Parathyroid adenoma (tissue), 2 donors: ENCODE measurements at regions not wholly inside any gene's neighbourhood (a gene's known extent, or its start where the extent isn't known, plus 50 kb on each side); places are given as distances from the start of the nearest gene placed in this dataset.

ENCODE experiments used
- H2AFZ ChIP-seq: fragments of 300-600 bp; sonication (generic); one replicate; pipeline ENCODE4 v1.7.0; 2017; ENCODE audit warnings: antibody characterized with exemption, mild to moderate bottlenecking
- H3K27ac ChIP-seq: fragments of 300-600 bp; sonication (generic); one replicate; pipeline ENCODE4 v1.7.0; 2017
- H3K27me3 ChIP-seq: fragments of 300-600 bp; sonication (generic); one replicate; pipeline ENCODE4 v1.7.0; 2017; ENCODE audit warnings: low read length; ENCODE audit not compliant: control insufficient read depth, insufficient read depth
- H3K36me3 ChIP-seq: fragments of 300-600 bp; sonication (generic); one replicate; pipeline ENCODE4 v1.7.0; 2017; ENCODE audit warnings: low read length; ENCODE audit not compliant: control insufficient read depth, insufficient read depth
- H3K4me1 ChIP-seq: fragments of 300-600 bp; sonication (generic); one replicate; pipeline ENCODE4 v1.7.0; 2017; ENCODE audit warnings: control low read depth
- H3K4me2 ChIP-seq: fragments of 300-600 bp; sonication (generic); one replicate; pipeline ENCODE4 v1.7.0; 2017; ENCODE audit warnings: low read length
- H3K4me3 ChIP-seq: fragments of 300-600 bp; sonication (generic); one replicate; pipeline ENCODE4 v1.7.0; 2017; ENCODE audit warnings: low read depth, low read length
- H3K79me2 ChIP-seq: fragments of 300-600 bp; sonication (generic); one replicate; pipeline ENCODE4 v1.7.0; 2017; ENCODE audit warnings: control low read depth
- H3K9ac ChIP-seq: fragments of 300-600 bp; sonication (generic); one replicate; pipeline ENCODE4 v1.7.0; 2017; ENCODE audit warnings: mild to moderate bottlenecking
- H3K9me3 ChIP-seq: fragments of 300-600 bp; sonication (generic); one replicate; pipeline ENCODE4 v1.7.0; 2017; ENCODE audit warnings: low read length; ENCODE audit not compliant: control insufficient read depth
- TF ChIP-seq, protein P1 (sequence below): fragments of 300-600 bp; sonication (generic); IDR thresholded peaks from one replicate; pipeline ENCODE4 v1.7.0; 2017; ENCODE audit warnings: antibody characterized with exemption, mild to moderate bottlenecking
- donor health status: primary hyperparathyroidism.

DNA sequence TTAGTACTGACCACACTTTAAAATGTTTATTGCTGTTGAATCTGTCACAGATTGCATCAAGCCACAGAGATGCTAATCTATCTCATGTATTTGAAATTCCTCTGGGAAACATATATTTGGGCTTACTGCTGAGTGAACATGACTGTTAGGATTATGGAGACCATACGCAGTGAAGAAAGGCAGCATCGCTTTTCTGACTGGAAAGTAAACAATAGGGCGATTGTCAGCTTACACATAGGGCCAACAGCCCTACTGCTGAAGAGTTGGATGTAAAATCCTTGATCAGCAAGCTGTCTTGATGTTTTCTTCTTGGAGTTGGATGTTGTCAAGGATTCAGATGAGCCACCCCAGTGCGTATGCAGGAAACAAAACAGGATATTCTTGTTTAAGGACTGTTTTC is 368.7 kb upstream of the ADGRL2 start:
- H3K4me2 ChIP-seq, result no peak overlapping the region
- TF ChIP-seq, protein P1, sequence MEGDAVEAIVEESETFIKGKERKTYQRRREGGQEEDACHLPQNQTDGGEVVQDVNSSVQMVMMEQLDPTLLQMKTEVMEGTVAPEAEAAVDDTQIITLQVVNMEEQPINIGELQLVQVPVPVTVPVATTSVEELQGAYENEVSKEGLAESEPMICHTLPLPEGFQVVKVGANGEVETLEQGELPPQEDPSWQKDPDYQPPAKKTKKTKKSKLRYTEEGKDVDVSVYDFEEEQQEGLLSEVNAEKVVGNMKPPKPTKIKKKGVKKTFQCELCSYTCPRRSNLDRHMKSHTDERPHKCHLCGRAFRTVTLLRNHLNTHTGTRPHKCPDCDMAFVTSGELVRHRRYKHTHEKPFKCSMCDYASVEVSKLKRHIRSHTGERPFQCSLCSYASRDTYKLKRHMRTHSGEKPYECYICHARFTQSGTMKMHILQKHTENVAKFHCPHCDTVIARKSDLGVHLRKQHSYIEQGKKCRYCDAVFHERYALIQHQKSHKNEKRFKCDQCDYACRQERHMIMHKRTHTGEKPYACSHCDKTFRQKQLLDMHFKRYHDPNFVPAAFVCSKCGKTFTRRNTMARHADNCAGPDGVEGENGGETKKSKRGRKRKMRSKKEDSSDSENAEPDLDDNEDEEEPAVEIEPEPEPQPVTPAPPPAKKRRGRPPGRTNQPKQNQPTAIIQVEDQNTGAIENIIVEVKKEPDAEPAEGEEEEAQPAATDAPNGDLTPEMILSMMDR, result no peak
- peak overlapping the region; percentile 73 for H3K27ac ChIP-seq
- H3K27me3 ChIP-seq, result no peaks in the 10 kb centered on the region
- no peaks in the 10 kb centered on the region for H3K4me1 ChIP-seq
- no peak overlapping the region for H3K9ac ChIP-seq
- no peaks in the 10 kb centered on the region for H3K79me2 ChIP-seq
- H3K4me3 ChIP-seq, result no peak overlapping the region
- H3K36me3 ChIP-seq, result no peaks in the 10 kb centered on the region
- no peaks in the 10 kb centered on the region for H3K9me3 ChIP-seq
- H2AFZ ChIP-seq, result no peak overlapping the region

DNA sequence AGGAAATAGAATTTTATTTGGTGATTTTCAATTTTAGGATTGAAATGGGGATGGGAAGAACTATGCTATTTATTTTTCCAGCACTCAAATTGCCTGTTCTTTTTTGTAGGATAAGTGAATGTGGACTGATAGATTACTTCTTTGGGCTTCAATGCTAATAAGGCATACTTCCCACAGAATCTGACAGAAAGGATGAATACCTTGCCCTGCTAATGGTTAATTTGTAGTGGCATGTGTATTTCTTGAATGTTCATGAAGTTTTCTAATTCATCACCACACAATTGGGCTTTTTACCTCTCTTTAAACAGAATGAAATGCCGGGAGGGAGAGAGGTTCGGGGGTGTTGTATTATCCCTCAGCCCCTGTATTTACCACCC is 369.1 kb upstream of the ADGRL2 start:
- no peak overlapping the region for H3K9ac ChIP-seq
- H3K36me3 ChIP-seq, result no peaks in the 10 kb centered on the region
- TF ChIP-seq, protein P1, result no peak
- H3K4me3 ChIP-seq, result no peak overlapping the region
- no peaks in the 10 kb centered on the region for H3K27me3 ChIP-seq
- H3K4me2 ChIP-seq, result no peak overlapping the region
- no peaks in the 10 kb centered on the region for H3K4me1 ChIP-seq
- no peaks in the 10 kb centered on the region for H3K79me2 ChIP-seq
- H3K27ac ChIP-seq, result peak overlapping the region; percentile 73
- no peak overlapping the region for H2AFZ ChIP-seq
- no peaks in the 10 kb centered on the region for H3K9me3 ChIP-seq

DNA sequence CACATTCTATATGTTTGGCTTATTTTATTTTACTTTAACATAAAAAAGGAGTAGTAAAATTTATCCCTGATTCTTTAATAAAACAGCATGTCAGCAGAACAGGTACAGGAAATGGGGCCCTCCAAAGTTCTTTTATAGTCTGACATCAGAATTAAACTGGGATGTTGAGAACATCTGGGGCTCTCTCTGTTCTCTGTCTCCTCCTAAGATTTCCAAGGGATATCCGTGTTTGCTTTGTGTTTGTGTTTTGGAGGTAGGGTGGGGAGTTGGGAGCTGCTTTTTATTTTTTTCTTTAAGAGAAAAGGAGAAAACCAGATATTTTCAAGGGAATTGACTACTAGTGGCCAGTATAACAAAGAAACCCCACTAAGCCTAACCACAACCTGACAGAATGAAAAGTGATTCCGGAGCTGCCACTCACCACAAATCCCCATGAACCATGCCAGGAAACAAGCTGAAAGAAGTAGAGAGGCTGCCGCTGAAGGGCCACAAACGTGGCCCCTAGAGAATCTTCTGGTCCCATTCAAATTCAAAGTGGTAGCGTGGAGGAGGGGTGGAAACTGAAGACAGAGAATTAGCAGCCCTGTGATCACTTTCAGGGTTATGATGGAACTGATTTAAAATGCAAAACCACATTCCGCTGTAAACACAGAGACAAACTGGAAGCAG is 369.6 kb upstream of the ADGRL2 start:
- Histone ChIP-seq H3K9ac (no peak overlapping the region), H2AFZ (no peak overlapping the region), H3K4me1 (no peaks in the 10 kb centered on the region), H3K27me3 (no peaks in the 10 kb centered on the region), H3K36me3 (no peaks in the 10 kb centered on the region), H3K27ac (peak overlapping the region; percentile 73), H3K4me2 (no peak overlapping the region), H3K9me3 (no peaks in the 10 kb centered on the region), H3K4me3 (no peak overlapping the region), H3K79me2 (no peaks in the 10 kb centered on the region)
- TF ChIP-seq, protein P1, result no peak

DNA sequence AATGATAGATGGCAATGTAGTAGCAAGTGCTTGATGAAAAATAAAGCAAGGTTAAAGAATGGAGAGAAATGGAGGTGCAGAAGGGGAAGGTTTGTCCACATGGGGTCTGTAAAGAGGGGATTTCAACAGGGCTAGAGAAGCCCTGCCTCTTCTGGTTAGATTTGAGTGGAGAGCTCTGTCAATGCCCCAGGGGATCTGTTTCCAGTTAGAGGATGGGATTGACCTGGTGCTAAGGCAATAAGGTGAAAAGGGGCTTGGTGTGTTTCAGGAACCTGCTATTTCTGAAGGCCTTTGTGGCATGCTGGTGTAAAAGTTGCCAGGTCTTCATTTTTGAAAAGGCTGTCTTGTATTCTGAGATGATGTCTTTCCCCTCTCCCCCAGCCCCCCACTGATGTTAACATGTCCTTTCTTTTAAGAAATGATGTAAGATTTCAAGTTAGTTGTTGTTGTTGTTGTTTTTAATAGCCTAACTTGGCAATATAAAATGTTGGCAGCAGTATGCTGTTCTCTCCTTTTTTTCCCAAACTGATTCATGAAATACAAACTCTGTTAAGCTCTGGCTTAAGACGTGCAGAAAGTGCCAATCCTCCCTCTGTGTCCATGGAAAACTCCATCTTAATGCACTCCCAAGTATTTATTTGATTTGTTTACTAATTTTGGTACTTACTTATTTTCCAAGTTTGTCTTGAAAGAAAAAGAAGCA is 370.3 kb upstream of the ADGRL2 start:
- Histone ChIP-seq H2AFZ (no peak overlapping the region), H3K9ac (no peak overlapping the region), H3K27me3 (no peaks in the 10 kb centered on the region), H3K4me3 (no peak overlapping the region), H3K4me2 (no peak overlapping the region), H3K36me3 (no peaks in the 10 kb centered on the region), H3K27ac (peak overlapping the region; percentile 73), H3K9me3 (no peaks in the 10 kb centered on the region), H3K4me1 (no peaks in the 10 kb centered on the region), H3K79me2 (no peaks in the 10 kb centered on the region)
- TF ChIP-seq, protein P1, result no peak

DNA sequence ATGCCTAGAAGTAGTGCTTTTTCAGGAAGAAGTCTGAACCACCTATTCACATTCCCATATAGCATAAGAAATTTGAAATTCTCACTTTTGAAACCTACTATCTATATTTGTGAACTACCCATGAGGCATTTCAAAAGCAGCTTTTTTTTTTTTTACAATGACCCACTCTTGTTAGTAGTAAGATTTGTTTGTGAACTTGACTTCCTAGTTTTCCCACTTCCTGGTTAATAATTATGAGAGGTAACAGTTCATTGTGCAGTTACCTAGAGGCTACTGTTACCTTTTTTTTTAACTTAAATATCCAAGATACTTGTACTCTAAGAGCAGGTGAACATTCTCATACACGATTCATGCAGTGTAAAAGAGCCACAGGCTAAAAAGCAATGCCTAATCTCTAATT is 371.7 kb upstream of the ADGRL2 start:
- H3K9ac ChIP-seq, result no peak overlapping the region
- no peaks in the 10 kb centered on the region for H3K27me3 ChIP-seq
- H3K4me1 ChIP-seq, result no peaks in the 10 kb centered on the region
- no peak overlapping the region for H3K4me3 ChIP-seq
- TF ChIP-seq, protein P1, result no peak
- H2AFZ ChIP-seq, result no peak overlapping the region
- H3K27ac ChIP-seq, result no peak overlapping the region
- H3K4me2 ChIP-seq, result no peak overlapping the region
- H3K36me3 ChIP-seq, result no peaks in the 10 kb centered on the region
- no peaks in the 10 kb centered on the region for H3K9me3 ChIP-seq
- no peaks in the 10 kb centered on the region for H3K79me2 ChIP-seq
